Loucy (cell line): ENCODE measurements at regions not wholly inside any gene's neighbourhood (a gene's known extent, or its start where the extent isn't known, plus 50 kb on each side); places are given as distances from the start of the nearest gene placed in this dataset.

ENCODE experiments used
- EZH2phosphoT487 ChIP-seq: fragments of 200-600 bp; IDR thresholded peaks from 2 replicates; pipeline ENCODE4 v1.6.1; 2018; ENCODE audit warnings: antibody characterized with exemption, mild to moderate bottlenecking, moderate library complexity, borderline replicate concordance
- TF ChIP-seq, protein P1 (sequence below): fragments of 200-600 bp; sonication (generic); conservative IDR thresholded peaks from 2 replicates; pipeline ENCODE4 v1.5.1; 2014; ENCODE audit warnings: mild to moderate bottlenecking, antibody characterized with exemption, low read length

DNA sequence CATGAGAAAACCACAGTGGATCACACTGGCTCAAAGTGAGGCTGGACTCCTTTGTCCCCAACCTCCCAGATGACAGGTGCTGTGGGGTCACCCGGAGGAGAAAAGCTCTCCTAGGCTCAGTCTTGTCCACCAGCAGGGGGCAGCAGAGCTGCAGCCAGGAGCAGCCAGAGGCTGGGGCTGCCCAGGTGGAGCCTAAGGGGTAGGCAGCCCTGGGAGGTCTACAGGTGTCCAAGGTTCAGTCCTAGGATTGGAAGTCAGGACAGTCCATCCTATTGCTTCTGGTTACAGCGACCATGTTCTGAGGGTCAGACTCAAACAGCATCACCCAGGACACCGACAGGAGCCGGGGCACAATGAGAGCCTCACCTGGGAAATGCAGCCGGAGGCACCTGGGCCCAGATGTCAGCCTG, 77.6 kb upstream of the IGLL5 start:
- TF ChIP-seq, protein P1, sequence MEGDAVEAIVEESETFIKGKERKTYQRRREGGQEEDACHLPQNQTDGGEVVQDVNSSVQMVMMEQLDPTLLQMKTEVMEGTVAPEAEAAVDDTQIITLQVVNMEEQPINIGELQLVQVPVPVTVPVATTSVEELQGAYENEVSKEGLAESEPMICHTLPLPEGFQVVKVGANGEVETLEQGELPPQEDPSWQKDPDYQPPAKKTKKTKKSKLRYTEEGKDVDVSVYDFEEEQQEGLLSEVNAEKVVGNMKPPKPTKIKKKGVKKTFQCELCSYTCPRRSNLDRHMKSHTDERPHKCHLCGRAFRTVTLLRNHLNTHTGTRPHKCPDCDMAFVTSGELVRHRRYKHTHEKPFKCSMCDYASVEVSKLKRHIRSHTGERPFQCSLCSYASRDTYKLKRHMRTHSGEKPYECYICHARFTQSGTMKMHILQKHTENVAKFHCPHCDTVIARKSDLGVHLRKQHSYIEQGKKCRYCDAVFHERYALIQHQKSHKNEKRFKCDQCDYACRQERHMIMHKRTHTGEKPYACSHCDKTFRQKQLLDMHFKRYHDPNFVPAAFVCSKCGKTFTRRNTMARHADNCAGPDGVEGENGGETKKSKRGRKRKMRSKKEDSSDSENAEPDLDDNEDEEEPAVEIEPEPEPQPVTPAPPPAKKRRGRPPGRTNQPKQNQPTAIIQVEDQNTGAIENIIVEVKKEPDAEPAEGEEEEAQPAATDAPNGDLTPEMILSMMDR: peak; percentile 98
- no peak for TF ChIP-seq EZH2phosphoT487
